Activated T-helper 1 cell treated with anti-CD3 and anti-CD28 coated beads, Interleukin-12 subunit alpha, Interleukin-12 subunit beta, Interleukin-2, Interleukin-4 antibody, amounts not matched to agents 30 ng/mL and 10 ng/mL and 1 ng/mL, durations not matched to agents 14 hours and 24 hours and 36 hours (primary cell): ENCODE measurements at regions not wholly inside any gene's neighbourhood (a gene's known extent, or its start where the extent isn't known, plus 50 kb on each side); places are given as distances from the start of the nearest gene placed in this dataset.

Source experiments
- DNase-seq: peaks from one replicate; pipeline ENCODE4 v3.0.0; 2021; ENCODE audit warnings: low spot score
- H3K27ac Mint-ChIP-seq: one replicate; pipeline ENCODE4 v1.8.0; 2021; ENCODE audit warnings: mild to moderate bottlenecking, mixed read lengths
- H3K27me3 Mint-ChIP-seq: one replicate; pipeline ENCODE4 v1.8.0; 2022; ENCODE audit warnings: mild to moderate bottlenecking, moderate library complexity, mixed read lengths; ENCODE audit not compliant: insufficient read depth
- H3K36me3 Mint-ChIP-seq: one replicate; pipeline ENCODE4 v1.8.0; 2021; ENCODE audit warnings: low read depth, mixed read lengths
- H3K4me1 Mint-ChIP-seq: one replicate; pipeline ENCODE4 v1.8.0; 2021; ENCODE audit warnings: low read depth, mixed read lengths
- H3K4me3 Mint-ChIP-seq: one replicate; pipeline ENCODE4 v1.8.0; 2021; ENCODE audit warnings: mild to moderate bottlenecking, moderate library complexity, mixed read lengths
- H3K9me3 Mint-ChIP-seq: one replicate; pipeline ENCODE4 v1.8.0; 2021; ENCODE audit warnings: mixed read lengths
- intact Hi-C: fragments of 100-400 bp; cut with micrococcal nuclease; formaldehyde crosslinking; loops from one replicate; pipeline ENCODE4 v1.15.1; 2024

- no peaks in the 10 kb centered on the region for H3K4me1 Mint-ChIP-seq
Measured at GRCh38 chr2:12120281-12121150, 374.1 kb downstream of the LPIN1 start.

GRCh38 chr2:12124790-12125189, 378.4 kb downstream of the LPIN1 start:
- H3K4me3 Mint-ChIP-seq = no peak overlapping the region

More at GRCh38 chr2:12120281-12121150, 374.1 kb downstream of the LPIN1 start:
- DNase-seq = no peak
- no peak overlapping the region for H3K27ac Mint-ChIP-seq
- no peaks in the 10 kb centered on the region for H3K36me3 Mint-ChIP-seq
- peaks cover 11% of the 10 kb centered on the region for H3K27me3 Mint-ChIP-seq
- intact Hi-C loops = loop anchor here (10.0 kb wide), 1 partner anchor 594 kb away; the partner anchor contains the start of gene TRIB2
- H3K9me3 Mint-ChIP-seq = no peaks in the 10 kb centered on the region
- H3K4me3 Mint-ChIP-seq = no peak overlapping the region

GRCh38 chr2:12126318-12126717, 379.9 kb downstream of the LPIN1 start:
- H3K36me3 Mint-ChIP-seq = peaks cover 4% of the 10 kb centered on the region
- peaks cover 5% of the 10 kb centered on the region for H3K27me3 Mint-ChIP-seq
- intact Hi-C loops = loop anchor here (5.0 to 10.0 kb wide), 2 partner anchors 166 to 588 kb away; partner anchors contain the start of gene TRIB2
- no peaks in the 10 kb centered on the region for H3K4me1 Mint-ChIP-seq
- no peak overlapping the region for H3K27ac Mint-ChIP-seq
- no peak for DNase-seq
- peaks cover 10% of the 10 kb centered on the region for H3K9me3 Mint-ChIP-seq
- no peak overlapping the region for H3K4me3 Mint-ChIP-seq

More at GRCh38 chr2:12124790-12125189, 378.4 kb downstream of the LPIN1 start:
- peaks cover 10% of the 10 kb centered on the region for H3K9me3 Mint-ChIP-seq
- no peak for DNase-seq
- intact Hi-C loops = loop anchor here (5.0 to 10.0 kb wide), 2 partner anchors 168 to 590 kb away; partner anchors contain the start of gene TRIB2
- peaks cover 5% of the 10 kb centered on the region for H3K27me3 Mint-ChIP-seq
- H3K27ac Mint-ChIP-seq = no peak overlapping the region
- H3K4me1 Mint-ChIP-seq = no peaks in the 10 kb centered on the region
- H3K36me3 Mint-ChIP-seq = peaks cover 4% of the 10 kb centered on the region

DNA sequence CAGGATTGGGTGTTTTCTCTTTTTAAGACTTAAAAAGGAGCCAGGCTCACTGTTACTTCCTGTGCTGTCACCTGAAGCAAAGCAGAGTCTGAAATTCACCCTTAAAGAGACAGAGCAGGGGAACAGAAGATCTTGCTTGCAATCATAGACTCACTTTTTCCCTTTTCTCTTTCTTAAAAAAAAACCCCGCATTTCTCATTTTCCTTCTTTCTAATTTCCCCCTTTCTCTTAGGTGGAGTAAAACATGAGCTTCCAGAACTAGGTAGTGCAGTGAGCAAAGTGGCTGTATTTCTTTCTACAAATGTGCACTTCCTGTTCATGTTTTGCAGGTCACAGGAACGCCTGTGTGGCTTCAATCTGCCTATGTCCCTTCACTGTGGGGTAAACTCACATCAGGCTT, 381.2 kb downstream of the LPIN1 start:
- H3K36me3 Mint-ChIP-seq = peaks cover 4% of the 10 kb centered on the region
- peak overlapping the region; percentile 15 for H3K4me3 Mint-ChIP-seq
- H3K27ac Mint-ChIP-seq = peak overlapping the region; percentile 55
- DNase-seq = no peak
- H3K9me3 Mint-ChIP-seq = peaks cover 10% of the 10 kb centered on the region
- peaks cover 5% of the 10 kb centered on the region for H3K27me3 Mint-ChIP-seq
- intact Hi-C loops = loop anchor here (5.0 to 10.0 kb wide), 2 partner anchors 165 to 587 kb away; partner anchors contain the start of gene TRIB2
- no peaks in the 10 kb centered on the region for H3K4me1 Mint-ChIP-seq

- Mint-ChIP-seq H3K4me3 (no peak overlapping the region), H3K27me3 (peaks cover 3% of the 10 kb centered on the region), H3K27ac (no peak overlapping the region), H3K36me3 (no peaks in the 10 kb centered on the region), H3K9me3 (peaks cover 4% of the 10 kb centered on the region), H3K4me1 (no peaks in the 10 kb centered on the region)
- DNase-seq = no peak
- intact Hi-C loops = no loop called here
Measured at GRCh38 chr2:12131975-12132374, 385.5 kb downstream of the LPIN1 start.

DNA sequence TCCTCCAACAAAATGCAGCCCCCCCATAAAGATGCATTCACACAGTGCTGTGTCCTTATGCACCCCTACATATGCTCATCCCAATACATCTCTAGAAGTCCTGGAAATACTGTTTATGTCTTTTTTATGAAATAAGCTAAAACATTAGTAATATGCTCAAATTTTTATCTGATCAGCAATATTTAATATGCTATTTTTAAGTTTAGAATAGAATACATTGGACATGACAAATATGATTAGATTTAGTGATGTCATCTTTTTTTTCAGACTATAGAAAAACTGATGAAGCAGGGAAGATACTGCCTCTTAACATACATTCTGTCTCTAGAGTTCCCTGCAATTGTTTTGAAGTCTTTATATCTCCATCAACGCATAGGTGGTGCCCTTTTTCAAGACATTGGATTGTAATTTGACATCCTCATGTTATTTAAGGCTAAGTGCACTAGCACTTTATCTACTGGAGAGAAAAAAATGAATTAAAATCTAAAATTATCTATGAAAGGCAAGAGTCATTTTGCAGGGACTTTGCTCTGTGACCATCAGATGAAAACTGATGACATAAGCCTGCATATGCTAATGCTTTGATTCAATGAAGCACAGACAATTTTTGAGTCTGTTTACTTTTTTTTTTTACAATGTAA, 395.3 kb downstream of the LPIN1 start:
- Mint-ChIP-seq H3K27me3 (peaks cover 11% of the 10 kb centered on the region), H3K4me1 (no peaks in the 10 kb centered on the region), H3K27ac (no peak overlapping the region), H3K36me3 (peaks cover 2% of the 10 kb centered on the region), H3K4me3 (no peak overlapping the region), H3K9me3 (no peaks in the 10 kb centered on the region)
- intact Hi-C loops = no loop called here
- no peak for DNase-seq

GRCh38 chr2:12151716-12152115, 405.3 kb downstream of the LPIN1 start:
- Mint-ChIP-seq H3K9me3 (no peaks in the 10 kb centered on the region), H3K4me3 (no peak overlapping the region), H3K36me3 (no peaks in the 10 kb centered on the region), H3K27ac (no peak overlapping the region), H3K4me1 (no peaks in the 10 kb centered on the region), H3K27me3 (peaks cover 21% of the 10 kb centered on the region)
- no peak for DNase-seq
- intact Hi-C loops = no loop called here

DNA sequence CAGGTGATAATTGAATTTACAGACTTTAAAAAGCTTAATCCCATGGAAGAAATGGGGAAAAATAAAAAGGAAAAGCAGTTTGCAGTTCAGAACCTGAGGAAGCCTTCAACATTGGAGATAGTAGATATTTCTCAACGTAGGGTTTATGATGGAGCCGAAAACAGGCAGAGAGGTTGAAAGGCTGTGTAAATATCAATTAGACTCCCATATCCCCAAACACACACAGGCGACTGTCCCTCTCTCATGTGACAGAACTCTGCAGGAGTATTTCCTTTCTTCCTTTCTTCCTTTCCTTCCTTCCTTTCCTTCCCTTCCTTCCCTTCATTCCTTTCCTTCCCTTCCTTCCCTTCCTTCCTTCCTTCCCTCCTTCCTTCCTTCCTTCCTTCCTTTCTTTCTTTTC, 406.5 kb downstream of the LPIN1 start:
- DNase-seq = no peak
- H3K4me3 Mint-ChIP-seq = no peak overlapping the region
- H3K27me3 Mint-ChIP-seq = peaks cover 21% of the 10 kb centered on the region
- H3K4me1 Mint-ChIP-seq = no peaks in the 10 kb centered on the region
- no peak overlapping the region for H3K27ac Mint-ChIP-seq
- no peaks in the 10 kb centered on the region for H3K36me3 Mint-ChIP-seq
- intact Hi-C loops = no loop called here
- no peaks in the 10 kb centered on the region for H3K9me3 Mint-ChIP-seq

- no peak for DNase-seq
- intact Hi-C loops = no loop called here
- no peak overlapping the region for H3K27ac Mint-ChIP-seq
- H3K27me3 Mint-ChIP-seq = peaks cover 21% of the 10 kb centered on the region
- no peaks in the 10 kb centered on the region for H3K4me1 Mint-ChIP-seq
- H3K4me3 Mint-ChIP-seq = no peak overlapping the region
- H3K9me3 Mint-ChIP-seq = no peaks in the 10 kb centered on the region
- no peaks in the 10 kb centered on the region for H3K36me3 Mint-ChIP-seq
Measured at GRCh38 chr2:12155303-12156051, 409.0 kb downstream of the LPIN1 start.

DNA sequence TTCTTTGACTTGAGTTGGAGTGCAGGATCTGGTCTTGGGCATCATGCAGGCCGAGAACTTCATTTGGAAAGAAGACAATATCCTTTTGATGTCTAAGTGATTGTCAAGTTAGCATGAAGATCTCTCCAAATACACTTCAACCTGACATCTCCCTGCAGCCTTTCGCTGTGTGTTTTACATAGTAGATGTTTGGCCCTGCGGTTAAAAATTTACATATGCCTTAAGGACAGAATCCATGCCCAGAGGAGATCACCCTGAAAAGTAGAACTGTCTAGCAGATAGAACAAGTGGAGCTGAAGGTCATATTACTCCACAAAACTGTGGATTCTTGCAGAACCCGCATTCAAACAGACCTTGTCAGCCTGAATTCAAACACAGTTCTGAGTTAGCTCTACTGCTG, 409.9 kb downstream of the LPIN1 start:
- no peak for DNase-seq
- no peak overlapping the region for H3K4me3 Mint-ChIP-seq

DNA sequence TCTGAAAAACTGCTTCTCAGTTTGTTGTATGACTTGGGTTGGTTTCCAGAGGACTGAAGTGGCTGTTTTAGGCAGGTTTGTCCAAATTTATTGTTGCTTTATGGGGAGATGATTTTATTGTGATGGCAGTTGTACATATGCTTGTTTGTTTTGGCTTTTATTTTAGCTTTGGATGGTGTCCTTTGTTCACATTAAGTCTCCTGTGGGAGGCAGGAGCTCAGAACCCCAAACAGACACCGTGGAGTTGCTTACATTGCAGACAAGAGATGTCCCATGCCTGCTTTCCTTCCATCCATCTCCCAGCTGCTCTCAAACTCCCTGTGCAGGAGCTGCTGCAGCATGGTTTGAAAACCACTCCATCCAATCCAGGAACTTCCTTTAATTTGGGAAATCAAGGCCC, 414.7 kb downstream of the LPIN1 start:
- intact Hi-C loops = loop anchor here (10.0 kb wide), 1 partner anchor 554 kb away; the partner anchor contains the start of gene TRIB2
- Mint-ChIP-seq H3K4me1 (peaks cover 8% of the 10 kb centered on the region), H3K27ac (no peak overlapping the region), H3K27me3 (peaks cover 8% of the 10 kb centered on the region), H3K4me3 (no peak overlapping the region), H3K36me3 (peaks cover 2% of the 10 kb centered on the region), H3K9me3 (no peaks in the 10 kb centered on the region)
- DNase-seq = no peak

More for the DNA sequence above, 409.9 kb downstream of the LPIN1 start:
- Mint-ChIP-seq H3K27me3 (peaks cover 15% of the 10 kb centered on the region), H3K27ac (no peak overlapping the region), H3K9me3 (no peaks in the 10 kb centered on the region), H3K36me3 (no peaks in the 10 kb centered on the region), H3K4me1 (no peaks in the 10 kb centered on the region)
- intact Hi-C loops = no loop called here
